ENCODE measurements at regions not wholly inside any gene's neighbourhood (a gene's known extent, or its start where the extent isn't known, plus 50 kb on each side); places are given as distances from the start of the nearest gene placed in this dataset.
"Not testable (repeated sequence)": the region's sequence is repeated elsewhere in the genome, so short reads cannot be mapped to it uniquely, and the experiment has no call there.

GRCh38 chrX:13955975-13956374 lies 73.7 kb downstream of the GEMIN8 start:
- no peaks in the 10 kb centered on the region for H3K4me1 ChIP-seq (replicated peaks in 1 of 2)
- no peak overlapping the region for H3K27ac ChIP-seq
- no peak overlapping the region for H3K4me3 ChIP-seq
- intact Hi-C loops (cut with DNase I), result no loop called here
- no peak for DNase-seq
- no peaks in the 10 kb centered on the region for H3K9me3 ChIP-seq (replicated peaks in 1 of 3)
- no peak for TF ChIP-seq POLR2A (IDR thresholded peaks at IDR 0.05)
- TF ChIP-seq CTCF (IDR thresholded peaks at IDR 0.05), result no peak
- peaks cover 10% of the 10 kb centered on the region for H3K27me3 ChIP-seq
- H3K36me3 ChIP-seq (replicated peaks in 1 of 2), result no peaks in the 10 kb centered on the region
- 82 to 95% (median 91%) methylated on average over 3 of the region's 3 CpGs for WGBS, 4 donors

GRCh38 chrX:13955095-13955647 lies 74.5 kb downstream of the GEMIN8 start:
- TF ChIP-seq CTCF (IDR thresholded peaks at IDR 0.05), result no peak
- no peak for TF ChIP-seq POLR2A (IDR thresholded peaks at IDR 0.05)
- peaks cover 10% of the 10 kb centered on the region for H3K27me3 ChIP-seq
- DNase-seq, result no peak
- intact Hi-C loops (cut with DNase I), result no loop called here
- H3K36me3 ChIP-seq (replicated peaks in 1 of 2), result no peaks in the 10 kb centered on the region
- no peaks in the 10 kb centered on the region for H3K4me1 ChIP-seq (replicated peaks in 1 of 2)
- H3K4me3 ChIP-seq, result no peak overlapping the region
- WGBS, 4 donors, result 76 to 83% (median 77%) methylated on average over 6 of the region's 6 CpGs
- no peaks in the 10 kb centered on the region for H3K9me3 ChIP-seq (replicated peaks in 1 of 3)
- no peak overlapping the region for H3K27ac ChIP-seq

GRCh38 chrX:13952581-13952980 lies 77.1 kb downstream of the GEMIN8 start:
- Histone ChIP-seq H3K27me3 (peaks cover 4% of the 10 kb centered on the region), H3K4me3 (no peak overlapping the region), H3K36me3 (replicated peaks in 1 of 2) (no peaks in the 10 kb centered on the region), H3K4me1 (replicated peaks in 1 of 2) (no peaks in the 10 kb centered on the region), H3K9me3 (replicated peaks in 1 of 3) (no peaks in the 10 kb centered on the region), H3K27ac (no peak overlapping the region)
- intact Hi-C loops (cut with DNase I), result no loop called here
- no peak for TF ChIP-seq CTCF (IDR thresholded peaks at IDR 0.05)
- no peak for TF ChIP-seq POLR2A (IDR thresholded peaks at IDR 0.05)
- WGBS, 4 donors, result 40 to 77% (median 75%) methylated on average over 4 to 5 of the region's 5 CpGs
- no peak for DNase-seq

- H3K27me3 ChIP-seq; H3K36me3 ChIP-seq (replicated peaks in 1 of 2); H3K4me1 ChIP-seq (replicated peaks in 1 of 2); H3K27ac ChIP-seq; H3K4me3 ChIP-seq; intact Hi-C loops (cut with DNase I); H3K9me3 ChIP-seq (replicated peaks in 1 of 3); DNase-seq: not testable (repeated sequence)
- 62 to 83% (median 80%) methylated on average over 4 to 6 of the region's 6 CpGs for WGBS, 4 donors
Observed at GRCh38 chrX:13946223-13946622, 83.5 kb downstream of the GEMIN8 start.

GRCh38 chrX:13945787-13946186 lies 83.9 kb downstream of the GEMIN8 start:
- H3K36me3 ChIP-seq (replicated peaks in 1 of 2); H3K4me1 ChIP-seq (replicated peaks in 1 of 2); DNase-seq; H3K9me3 ChIP-seq (replicated peaks in 1 of 3); H3K27me3 ChIP-seq; intact Hi-C loops (cut with DNase I); H3K27ac ChIP-seq; H3K4me3 ChIP-seq: not testable (repeated sequence)
- 88 to 100% (median 92%) methylated on average over 1 to 2 of the region's 3 CpGs; no CpG with 5 or more reads in 1 of the 4 donors for WGBS, 4 donors
